Stimulated activated CD4-positive, alpha-beta T cell treated with anti-CD3 and anti-CD28 coated beads, Interleukin-4, amount 100 ng/mL, for 48 hours (primary cell): ENCODE measurements at regions not wholly inside any gene's neighbourhood (a gene's known extent, or its start where the extent isn't known, plus 50 kb on each side); places are given as distances from the start of the nearest gene placed in this dataset.
"Not testable (repeated sequence)": the region's sequence is repeated elsewhere in the genome, so short reads cannot be mapped to it uniquely, and the experiment has no call there.

Source experiments
- DNase-seq, 2 donors: peaks; one replicate each; pipeline ENCODE4 v3.0.0-alpha.2; 2020; ENCODE audit warnings: low read depth in 2 of 2

DNA sequence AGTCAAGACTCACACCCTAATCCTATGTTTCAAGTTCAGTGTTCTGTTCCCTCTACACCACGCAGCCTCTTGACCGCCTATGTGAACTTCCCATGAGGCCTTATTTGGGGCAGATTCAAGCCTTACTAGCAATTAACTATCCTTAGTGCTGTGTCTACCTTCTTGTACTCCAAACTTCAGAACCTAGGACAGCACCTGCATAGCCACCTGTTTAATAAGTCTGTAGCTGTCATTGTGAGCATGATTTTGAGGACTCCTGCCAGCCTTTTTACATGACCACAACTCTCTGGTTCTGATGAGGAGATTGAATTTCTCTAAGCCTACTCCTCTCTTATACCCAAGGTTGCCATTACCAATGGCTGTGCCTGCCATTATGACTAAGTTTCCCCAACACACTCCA, 50.8 kb upstream of the PCSK1 start:
- DNase-seq = no peak

DNA sequence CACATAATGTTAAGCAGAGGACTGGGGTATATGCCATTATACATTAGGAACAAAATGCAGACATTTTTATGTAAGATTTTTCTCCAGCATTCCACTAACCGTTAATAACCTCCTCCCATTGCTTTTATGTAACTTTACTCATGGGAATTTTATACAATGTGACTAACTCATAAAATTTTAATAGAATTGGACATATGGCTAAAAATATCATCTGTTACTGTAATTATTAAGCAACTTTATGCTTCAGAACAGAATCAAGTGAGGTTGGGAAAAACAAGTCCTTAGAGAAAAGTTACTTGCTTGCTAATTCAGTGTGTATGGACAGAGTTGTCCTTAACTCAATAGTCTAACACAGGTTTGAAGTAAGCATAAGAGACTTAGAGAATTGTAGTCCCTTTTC, 54.8 kb upstream of the PCSK1 start:
- no peak for DNase-seq

DNA sequence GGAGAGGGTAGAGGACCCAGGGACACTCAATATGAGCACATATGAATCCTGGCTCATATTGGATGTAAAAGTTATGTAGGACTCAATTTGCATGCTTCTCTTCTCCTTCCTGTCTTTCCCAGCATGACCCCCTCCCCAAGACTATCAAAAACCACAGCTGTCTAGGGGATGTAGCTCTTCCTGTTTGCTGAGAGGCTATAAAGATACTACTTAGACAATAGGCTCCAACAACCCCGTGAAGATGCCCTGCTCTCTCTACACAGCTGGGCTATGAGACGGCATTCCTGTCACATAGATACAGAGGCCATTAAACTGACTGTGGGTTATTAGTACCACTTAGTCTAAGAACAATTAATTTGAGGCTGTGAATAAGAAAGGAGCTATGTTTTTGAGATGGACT, 56.5 kb upstream of the PCSK1 start:
- no peak for DNase-seq

DNA sequence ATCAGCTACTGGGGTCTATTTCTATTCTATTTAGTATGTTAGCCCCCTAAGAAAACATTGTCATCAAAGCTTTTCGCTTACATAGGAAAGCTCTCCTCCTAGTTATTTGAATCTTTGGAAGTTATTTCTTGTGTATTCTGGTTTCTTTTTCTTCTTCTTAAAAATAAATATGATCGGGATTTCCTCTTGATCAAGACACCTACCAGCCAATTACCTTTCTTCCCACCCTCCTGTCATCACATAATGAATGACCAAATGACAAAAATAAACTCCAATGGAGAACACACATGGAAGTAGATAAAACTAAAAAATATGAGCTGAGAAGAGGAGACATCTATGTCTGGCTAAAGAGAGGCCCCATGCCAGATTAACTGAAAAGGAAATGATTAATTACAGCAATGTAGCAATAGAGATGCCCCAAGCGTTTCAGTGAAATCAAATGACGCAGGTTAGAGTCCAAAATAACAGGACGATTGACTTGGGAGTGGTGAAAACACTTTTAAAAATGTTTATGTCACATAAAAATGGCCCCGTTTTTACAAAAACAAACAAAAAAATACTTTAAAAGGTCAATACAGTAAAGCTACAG, 59.5 kb upstream of the PCSK1 start:
- DNase-seq = no peak

DNA sequence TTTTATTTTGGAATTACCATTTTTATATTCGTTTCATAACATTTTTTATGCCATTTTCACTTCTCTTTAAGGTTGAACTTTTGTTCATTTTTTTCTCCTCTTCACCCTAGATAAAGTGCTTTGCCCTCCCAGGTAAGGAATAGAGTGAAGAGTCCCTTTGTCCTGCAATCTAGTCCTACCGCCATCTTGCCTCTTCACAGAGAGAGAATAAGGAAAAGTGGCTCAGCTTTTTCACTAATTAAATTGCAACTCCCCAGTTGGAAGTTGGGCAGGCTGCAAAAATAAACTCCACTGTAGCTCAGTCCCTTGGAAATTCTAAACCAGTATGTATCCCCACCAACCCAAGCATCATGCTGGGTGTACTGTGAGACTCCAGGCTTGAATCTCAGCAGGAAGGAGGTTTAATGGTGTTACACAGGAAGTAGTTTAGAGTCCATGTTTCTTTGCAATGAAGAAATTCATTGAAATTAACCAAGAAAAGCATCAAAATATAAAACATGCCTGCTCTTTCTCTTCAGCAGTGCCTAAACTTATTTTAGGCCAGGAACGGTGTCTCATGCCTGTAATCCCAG, 60.3 kb upstream of the PCSK1 start:
- DNase-seq = no peak

DNA sequence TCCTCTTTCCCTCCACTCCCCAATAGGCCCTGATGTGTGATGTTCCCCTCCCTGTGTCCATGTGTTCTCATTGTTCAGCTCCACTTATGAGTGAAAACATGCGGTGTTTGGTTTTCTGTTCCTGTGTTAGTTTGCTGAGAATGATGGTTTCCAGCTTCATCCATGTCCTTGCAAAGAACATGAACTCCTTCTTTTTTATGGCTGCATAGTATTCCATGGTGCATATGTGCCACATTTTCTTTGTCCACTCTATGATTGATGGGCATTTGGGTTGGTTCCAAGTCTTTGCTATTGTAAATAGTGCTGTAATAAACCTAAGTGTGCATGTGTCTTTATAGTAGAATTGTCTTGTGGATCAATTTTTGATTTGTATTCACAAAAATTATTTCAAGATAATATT, 62.4 kb upstream of the PCSK1 start:
- DNase-seq = not testable (repeated sequence)

DNA sequence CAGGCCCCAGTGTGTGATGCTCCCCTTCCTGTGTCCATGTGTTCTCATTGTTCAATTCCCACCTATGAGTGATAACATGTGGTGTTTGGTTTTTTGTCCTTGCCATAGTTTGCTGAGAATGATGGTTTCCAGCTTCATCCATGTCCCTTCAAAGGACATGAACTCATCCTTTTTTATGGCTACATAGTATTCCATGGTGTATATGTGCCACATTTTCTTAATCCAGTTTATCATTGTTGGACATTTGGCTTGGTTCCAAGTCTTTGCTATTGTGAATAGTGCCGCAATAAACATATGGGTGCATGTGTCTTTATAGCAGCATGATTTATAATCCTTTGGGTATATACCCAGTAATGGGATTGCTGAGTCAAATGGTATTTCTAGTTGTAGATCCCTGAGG, 64.0 kb upstream of the PCSK1 start:
- not testable (repeated sequence) for DNase-seq

DNA sequence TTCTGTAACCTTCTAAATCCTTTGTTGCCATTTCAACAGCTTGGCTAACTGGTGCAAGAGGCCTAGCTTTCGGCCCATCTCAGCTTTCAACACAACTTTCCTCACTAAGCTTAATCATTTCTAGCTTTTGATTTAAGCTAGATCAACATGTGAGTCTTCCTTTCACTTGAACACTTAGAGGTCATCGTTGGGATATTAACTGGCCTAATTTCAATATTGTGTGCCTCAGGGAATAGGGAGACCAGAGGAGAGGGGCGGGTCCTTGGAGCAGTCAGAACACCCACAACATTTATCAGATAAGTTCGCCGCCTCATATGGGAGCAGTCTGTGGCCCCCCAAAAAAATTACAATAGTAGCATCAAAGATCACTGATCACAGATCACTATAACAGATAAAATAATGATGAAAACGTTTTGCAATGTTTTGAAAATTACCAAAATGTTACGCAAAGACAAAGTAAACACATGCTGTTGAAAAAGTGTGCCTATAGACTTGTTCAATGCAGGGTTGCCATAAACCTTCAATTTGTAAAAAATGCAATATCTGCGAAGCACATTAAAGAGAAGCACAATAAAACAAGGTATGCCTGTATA, 66.8 kb upstream of the PCSK1 start:
- DNase-seq = no peak

DNA sequence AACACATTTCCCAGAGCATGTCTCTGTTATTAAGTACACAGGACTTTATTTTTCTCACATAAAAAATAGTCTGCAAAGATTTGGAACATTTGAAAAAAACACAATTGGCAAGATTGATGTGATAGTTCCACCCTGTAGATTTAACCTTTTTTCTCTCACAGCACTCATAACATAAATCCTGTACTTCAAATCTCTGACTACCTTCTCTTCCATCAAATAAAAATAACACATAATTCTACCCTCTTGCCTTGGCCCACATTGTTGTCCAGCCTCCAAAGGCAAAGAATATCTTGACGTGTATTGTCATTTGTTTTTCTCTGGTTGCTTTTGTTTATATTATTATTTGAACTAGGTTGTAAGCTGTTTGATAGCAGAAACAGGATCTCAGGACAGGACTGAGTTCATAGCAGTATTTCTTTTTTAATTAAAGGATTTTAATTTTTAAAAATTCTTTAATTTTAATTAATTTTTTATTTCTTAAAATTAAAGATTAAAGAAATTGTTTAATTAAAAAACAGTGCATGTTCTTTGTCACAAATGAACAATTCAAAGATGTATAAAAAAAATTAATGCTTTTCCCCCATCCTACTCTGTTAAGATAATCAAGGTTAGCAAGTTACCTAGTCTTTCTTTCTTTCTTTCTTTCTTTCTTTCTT, 69.1 kb upstream of the PCSK1 start:
- no peak for DNase-seq

DNA sequence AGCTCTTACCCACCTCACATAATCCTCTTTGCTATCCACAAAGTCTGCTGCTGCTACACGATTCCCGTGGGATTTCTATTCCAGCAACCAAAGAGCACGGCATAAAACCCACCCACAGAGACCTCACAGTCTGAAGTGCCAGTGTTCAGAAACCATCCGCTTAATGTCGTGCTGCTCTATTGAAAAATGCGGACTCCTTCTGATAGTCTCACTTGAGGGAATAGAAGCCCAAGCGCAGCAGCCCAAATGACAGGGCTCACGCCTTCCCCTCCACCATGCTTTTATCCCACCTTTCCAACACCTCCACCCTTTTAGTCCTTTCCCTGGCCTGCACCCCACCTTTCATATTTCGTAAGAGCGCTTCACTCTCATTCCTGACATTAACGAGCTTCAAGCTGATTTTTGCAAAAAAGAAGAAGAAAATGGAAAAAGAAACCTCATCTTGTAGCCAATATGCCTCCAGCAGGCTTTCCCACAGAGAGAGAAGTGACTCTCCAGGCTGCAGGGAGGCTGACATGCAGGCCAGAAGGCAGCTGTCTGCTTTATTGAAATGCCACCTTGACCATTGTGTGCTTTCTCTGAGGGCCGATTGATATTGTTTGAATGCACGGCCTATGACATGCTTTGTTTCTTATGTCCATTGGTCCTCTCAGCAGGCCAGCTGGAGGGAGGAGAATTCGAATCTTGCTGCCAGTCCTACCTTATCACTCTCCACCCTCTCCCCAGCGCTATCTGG, 70.6 kb upstream of the PCSK1 start:
- no peak for DNase-seq

DNA sequence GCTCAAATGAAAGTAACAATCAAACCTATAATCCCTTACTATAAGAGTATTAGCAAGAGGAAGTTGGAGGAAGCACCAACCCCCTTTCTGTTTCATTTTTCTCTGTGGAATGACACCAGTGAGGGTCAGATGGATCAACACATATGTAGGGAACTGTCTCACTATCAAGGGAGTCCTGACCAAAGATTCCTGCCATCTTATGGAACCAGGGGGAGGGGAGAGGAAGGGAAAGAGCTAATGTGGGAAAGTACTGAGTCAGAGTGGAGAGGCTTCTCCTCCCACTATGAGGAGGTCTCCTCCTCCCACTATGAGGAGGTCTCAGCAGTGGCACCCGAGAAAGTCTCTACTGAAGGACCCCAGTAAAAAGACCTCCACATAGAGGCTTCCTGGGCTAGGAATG, 73.3 kb upstream of the PCSK1 start:
- DNase-seq = no peak

DNA sequence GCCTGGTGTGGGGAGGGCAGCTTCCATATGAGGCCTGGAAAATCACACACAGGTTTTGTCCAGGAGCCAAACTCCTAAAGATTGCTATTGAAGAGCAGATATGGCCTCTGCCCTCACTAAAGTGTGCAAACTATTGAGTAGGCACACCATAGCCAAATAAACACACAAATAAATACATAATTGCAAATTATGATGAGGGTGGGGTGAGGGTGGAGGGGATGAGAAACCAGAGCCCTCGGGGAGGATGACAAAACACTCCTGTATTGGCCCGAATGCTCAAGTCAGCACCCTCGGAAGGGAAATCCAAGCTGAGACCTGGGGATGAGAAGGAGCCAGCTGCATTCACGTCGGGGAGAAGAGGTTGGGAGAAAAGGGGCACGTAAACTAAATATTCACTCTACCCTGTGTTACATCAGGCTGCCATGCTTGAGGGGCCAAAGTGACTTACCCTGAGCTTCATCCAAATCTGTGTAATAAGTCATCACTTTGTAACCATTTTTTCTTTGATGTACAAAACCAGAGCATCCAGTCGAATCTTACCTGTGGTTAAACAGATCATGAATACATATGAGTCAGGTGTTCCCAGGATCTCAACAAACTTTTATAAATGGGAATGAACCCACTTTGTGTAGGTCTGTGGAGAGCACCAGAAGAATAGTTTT, 73.9 kb upstream of the PCSK1 start:
- DNase-seq = no peak

DNA sequence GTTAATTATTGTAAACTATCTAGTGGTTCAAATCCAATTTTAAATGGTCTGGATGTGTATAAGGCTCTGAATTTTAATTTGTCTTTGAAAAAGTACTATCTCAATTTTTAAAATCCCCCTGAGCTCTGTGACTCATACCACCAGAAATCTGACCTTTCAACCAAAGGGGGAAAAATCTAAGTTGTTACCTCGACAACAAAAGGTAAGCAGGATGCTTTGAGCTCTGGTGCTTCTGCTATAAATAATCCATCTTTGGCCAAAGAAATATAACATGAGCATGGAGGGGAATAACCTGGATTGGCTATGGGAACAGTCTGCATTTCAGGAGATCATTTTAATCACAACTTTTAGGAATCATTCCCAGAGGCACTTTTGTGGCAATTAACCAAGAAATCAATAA, 76.3 kb upstream of the PCSK1 start:
- DNase-seq = no peak

DNA sequence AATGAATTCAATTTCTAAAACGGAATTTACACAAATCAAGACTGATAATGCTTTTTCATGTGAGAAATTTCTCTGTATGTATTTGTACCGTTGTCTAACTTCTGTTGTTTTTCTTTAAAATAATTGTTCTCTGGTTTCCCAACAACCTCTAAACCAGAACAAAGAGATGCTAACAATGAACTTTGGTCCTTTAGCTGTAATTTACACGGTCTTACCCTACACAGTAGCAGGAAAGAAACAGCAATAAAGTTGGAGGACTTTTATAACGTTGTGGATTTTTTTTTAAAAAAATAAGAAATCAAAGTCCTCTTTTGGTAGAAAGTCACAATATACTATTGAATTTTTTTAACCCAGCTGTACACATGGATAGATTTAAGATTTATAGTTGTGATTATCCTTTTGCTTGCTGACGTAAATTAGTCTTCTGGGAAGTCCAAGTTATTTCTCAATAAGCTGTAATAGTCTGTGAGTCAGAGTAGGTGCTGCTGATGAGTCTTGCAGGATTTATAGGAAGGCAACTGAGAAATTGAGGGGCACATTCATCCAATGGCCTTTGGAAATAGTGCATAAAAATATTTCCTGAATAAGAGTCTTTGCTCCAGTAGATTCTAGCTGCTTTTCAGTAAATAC, 76.8 kb upstream of the PCSK1 start:
- DNase-seq = no peak

DNA sequence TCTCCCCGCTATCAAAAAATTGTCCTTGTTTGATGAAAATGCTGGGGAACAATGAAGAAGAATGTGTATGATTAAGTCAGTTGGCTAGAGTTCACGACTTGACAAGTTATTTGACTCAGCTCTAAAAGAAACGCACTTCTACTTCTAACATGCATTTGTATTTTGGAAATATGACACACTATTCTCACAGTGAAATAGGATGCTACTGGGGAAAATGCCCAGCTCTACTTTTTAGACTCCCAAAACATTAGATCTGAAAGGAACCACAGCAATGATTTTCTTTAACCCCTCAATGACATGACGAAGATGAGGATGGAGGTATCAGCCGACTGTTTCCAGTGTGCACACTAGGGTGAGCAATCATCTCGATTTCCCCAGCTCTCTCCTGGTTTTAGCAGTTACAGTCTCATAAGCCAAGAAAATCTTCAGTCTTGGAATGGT, 83.6 kb upstream of the PCSK1 start:
- DNase-seq = no peak

DNA sequence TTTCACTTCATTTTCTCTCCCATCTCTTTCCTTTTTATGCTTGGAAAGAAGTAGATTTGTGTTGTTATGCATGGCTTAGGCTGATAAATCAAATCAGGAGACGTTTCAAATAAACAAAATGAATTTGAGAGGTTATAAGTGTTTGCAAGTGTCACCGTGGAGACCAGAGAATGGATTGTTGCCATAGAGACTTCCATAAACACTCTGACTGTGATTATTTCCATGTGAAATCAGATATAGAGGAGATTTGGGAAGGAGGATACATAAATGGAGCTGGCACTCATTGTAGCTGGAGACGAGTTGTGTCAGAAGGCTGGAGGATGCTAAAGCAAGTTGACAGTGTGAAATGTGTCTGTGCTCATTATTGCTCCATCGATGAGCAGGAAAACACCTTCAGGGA, 84.2 kb upstream of the PCSK1 start:
- no peak for DNase-seq

DNA sequence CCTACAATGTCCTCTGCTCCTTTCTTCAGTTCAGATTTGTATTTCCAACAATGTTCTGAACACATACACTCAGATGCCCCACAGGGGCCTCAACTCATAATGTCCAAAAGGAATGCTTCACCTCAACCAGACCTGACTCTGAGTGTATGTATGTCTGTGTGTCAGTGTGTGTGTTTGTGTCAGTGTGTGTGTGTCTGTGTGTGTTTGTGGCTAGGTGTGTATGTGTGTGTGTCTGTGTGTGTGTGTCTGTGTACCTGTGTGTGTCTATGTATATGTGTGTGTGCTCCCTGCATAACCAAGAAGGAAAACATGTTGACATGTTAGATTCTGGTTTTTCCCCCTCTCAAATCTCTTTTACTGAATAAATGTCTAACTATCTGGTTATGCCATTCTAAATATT, 87.3 kb upstream of the PCSK1 start:
- no peak for DNase-seq

DNA sequence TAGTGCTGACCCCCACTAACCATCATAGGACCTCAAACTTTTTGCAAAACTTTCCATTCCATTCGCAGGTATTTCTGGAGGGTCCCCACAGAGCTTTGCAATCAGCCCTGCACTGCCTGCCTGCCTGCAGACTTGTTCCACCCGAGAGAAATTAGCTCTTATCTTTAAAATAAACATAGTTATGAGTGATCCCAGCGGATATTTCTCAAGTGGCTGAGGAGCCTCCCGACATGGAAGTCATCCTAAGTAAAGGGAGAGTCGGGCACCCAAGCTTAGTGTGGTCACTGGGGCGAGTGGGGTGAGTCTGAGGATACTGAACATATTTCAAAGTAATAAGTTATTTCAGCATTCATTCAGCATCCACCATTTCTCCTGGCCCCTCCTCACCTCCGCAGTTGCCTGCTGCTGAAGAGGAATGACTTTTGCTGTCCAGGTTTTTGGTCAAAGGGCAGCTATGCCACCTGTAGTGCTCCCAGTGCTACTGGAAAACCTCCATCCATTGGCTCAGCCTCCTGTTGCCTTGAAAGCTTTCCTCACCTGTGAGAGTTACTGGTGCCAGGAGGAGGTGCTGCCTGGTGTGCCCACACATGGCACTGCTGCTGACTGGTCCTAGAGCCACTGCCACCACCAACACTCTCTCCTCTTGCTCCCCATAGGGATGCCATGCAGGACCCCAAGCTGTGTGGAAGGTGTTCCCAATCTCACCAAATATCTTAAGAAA, 89.7 kb upstream of the PCSK1 start:
- no peak for DNase-seq

DNA sequence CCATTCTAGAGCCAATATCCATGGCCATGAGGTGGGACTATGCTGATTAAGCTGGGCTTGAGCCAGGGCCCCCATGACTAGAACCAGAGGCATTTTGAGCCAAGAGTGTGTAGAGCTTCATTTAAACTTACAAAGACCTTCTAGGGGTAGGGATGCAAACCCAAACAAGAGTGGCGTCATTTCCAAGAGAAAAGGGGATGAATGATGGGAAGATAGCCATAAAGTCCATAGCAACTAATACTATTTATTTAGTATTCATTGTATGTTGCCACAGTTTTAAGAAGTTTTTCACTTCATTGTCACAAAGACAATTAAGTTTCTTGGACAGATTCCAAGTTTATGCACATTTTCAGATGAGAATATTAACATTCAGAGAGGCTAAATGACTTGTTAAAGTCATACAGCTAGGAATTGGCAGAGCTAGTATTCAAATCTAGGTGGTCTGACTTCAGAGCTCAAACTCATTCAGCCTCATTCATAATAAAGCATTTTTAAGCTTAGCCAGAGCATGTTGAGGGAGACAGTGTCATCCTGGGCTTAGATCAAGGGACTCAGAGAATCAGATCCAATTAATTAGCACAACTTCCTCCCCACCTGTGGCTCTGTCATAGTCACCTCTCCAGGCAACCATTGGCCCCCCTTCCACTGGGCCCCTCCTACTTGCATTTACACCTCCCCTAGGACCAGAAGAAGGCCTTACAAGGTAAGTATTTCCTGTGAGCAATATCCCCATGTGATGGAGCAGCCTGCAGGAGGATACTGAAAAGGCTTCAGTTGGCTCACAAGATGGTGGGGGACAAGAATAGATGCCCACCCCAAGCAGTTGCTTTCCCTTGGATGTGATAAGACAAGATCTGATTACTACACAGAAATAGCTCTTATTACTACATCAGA, 95.0 kb upstream of the PCSK1 start:
- no peak for DNase-seq
